Suppressor macrophage treated with lipopolysaccharide for 4 hours (primary cell): ENCODE measurements at regions not wholly inside any gene's neighbourhood (a gene's known extent, or its start where the extent isn't known, plus 50 kb on each side); places are given as distances from the start of the nearest gene placed in this dataset.
A peak's percentile ranks its signal among the peaks of the same experiment; 100 is the strongest.
"Not testable (repeated sequence)": the region's sequence is repeated elsewhere in the genome, so short reads cannot be mapped to it uniquely, and the experiment has no call there.

Experiments
- DNase-seq: peaks from one replicate; pipeline ENCODE4 v3.0.0-alpha.2; 2020

DNA sequence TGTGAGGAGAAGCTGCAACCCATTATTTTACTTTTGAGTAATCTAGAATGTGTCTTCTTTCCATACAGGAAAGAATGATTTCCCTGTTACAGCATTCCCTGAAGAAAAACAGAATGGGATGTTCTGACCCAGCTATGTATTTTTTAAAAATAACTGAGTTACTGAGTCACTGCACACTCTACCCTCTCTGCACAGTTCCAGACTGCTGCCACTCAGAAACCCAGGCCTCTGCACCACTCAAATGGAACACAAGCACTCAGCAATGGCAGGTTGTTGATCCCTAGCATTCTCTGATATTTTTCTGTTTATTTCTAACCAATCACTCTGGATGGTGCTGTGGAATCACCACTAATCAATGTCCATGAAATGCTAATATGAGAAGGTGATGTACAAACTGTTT is 1300.0 kb upstream of the FAM98A start:
- DNase-seq: no peak

DNA sequence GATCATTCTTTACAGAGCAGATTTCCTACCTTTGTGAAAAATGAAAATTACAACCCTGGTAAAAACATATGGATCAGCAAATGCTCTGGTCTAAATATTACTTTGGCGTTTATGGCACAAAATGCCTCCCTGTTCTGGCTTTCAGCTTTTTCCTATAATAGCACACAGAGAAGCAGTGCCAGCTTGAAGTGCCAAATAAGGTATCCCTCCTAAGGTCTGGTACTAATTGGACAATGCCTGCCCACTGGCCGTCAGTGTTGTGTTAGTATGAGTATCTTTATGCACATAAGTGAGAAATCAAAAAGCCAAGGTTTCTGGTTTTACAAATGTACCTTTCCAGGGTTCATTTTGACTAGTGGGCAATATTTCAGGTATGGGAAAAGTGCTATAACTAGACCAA is 1293.7 kb upstream of the FAM98A start:
- no peak for DNase-seq

DNA sequence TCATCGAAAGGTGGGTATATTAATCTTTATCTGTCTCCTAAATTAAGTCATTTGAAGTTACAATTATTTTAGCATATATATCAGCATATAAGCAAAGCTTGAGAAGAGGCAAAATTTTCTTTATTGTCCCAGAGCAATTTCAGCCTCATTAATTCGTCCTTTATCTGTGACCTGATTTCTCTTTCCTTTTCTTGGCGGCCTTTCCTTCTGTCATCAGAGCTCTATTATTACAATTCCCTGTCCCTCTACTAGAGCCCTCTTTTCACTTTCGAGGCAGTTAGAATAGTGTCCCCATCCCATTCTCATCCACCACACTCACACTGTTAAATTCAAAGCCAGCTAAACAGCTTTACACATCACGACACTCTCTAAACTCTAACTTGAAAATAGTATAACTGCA is 1293.2 kb upstream of the FAM98A start:
- DNase-seq: no peak

DNA sequence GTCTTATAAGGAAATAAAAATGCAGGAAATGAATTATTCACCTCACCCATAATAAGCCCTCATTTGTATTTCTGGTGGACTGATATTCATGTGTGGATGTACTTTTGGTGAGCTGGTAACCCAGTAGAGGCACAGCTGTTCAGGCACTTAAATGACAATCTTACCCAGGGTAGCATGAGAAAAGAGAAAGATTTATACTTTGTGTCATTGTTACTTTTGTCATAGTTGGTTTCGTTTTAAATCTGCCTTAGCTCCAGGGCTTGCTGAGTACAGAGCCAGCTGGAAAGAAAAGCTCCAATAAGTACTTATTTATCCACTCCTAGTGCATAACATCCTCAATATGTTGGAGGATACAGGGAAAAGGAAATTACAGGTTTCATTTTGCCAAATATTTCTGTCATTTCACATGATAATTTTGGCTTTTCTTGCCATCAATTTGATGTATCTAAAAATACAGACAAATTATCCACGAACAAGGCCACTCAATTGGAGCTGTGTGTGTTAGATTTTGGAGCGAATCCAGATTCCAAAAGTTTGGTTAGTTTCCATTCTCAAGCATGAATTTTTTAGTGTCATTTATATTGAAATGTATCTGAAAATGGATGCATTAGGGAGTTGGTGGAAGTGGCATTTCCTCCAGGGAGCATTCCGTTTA is 1276.1 kb upstream of the FAM98A start:
- DNase-seq: no peak

DNA sequence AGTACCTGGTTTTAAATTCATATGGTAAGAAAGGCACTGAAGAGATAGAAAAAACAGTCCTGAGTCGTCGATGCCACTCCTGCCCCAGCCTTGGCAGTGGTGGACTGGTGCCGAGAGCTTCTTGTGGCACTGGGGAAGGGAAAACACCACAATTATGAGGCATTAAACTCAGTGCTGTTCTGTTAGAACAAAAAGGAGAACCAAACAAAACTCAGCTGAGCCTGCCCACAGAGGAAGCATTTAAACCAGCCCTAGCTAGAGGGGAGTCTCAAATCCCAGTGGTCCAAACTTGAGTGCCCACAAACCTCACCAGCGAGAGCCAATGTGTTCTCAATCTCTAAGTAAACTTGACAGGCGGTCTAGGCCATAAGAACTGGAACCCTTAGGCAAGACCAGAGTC is 1254.5 kb upstream of the FAM98A start:
- DNase-seq: no peak

DNA sequence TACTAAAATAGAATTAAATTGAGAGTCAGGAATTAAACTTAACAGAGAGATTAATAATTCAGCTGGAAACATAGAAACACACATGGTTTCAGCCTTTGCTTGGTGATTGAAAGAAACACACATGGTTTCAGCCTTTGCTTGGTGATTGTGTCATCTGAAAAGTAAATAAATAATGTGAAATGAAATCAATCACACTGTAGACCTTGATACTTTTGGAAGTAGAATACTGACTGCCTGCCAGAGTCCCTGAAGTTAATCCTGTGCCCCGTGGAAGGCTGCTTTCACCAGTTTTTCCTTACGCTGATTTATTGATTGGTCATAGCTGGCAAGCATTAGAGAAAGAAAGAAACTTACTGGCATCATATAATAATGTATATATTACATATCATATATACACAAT is 1252.7 kb upstream of the FAM98A start:
- DNase-seq: no peak

DNA sequence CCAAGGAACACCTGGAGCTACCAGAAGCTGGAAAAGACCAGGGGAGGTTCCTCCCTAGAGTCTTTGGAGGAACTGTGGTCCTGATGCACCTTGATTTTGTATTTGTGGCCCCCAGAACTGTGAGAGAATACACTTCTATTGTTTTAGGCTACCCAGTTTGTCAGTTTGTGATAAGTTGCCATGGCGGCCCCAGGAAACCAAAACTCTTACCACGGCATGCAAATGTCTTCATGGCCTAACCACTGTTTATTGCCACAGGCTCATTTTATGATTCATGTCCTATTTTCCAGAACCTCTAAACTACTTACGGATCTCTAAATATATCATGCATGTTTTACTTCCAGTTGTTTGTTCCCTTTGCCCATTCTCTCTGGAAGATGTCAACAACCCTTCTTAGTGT is 1250.7 kb upstream of the FAM98A start:
- no peak for DNase-seq

DNA sequence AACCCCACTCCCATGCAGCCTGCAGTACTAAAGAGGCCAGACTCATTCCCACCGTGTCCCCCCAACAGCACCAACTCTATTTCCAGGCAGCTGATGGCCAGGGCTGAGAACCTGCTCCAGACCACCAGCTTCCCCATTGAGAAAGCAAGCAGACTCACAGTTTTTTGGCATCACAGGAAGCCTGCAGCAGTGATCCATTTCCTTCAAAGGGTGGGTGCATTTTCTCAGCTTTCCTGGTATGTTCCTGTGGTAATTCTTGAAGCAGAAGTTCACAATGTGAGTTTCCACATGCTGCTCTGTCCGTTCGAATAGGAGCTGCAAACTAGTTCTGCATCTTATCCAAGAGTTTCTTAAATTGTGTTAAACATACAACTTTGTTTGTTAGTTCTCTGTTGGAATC is 1249.6 kb upstream of the FAM98A start:
- no peak for DNase-seq

DNA sequence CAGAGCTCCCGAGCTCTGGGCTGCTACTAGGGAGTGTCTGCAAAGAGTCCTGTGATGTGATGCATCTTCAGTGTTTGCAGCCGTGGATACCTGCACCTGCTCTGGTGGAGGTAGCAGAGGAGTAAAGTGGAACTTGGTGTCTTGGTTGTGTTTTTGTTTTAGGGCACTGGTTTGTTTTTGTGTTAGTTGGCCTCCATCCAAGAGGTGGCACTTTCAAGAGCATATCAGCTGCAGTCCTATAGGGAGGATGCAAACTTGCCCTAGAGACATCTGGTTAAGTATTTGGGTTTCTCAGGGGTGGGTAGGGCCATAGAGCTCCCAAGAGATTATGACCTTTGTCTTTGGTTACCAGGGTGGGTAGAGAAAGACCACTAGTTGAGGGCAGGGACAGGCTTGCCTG is 1249.0 kb upstream of the FAM98A start:
- no peak for DNase-seq

DNA sequence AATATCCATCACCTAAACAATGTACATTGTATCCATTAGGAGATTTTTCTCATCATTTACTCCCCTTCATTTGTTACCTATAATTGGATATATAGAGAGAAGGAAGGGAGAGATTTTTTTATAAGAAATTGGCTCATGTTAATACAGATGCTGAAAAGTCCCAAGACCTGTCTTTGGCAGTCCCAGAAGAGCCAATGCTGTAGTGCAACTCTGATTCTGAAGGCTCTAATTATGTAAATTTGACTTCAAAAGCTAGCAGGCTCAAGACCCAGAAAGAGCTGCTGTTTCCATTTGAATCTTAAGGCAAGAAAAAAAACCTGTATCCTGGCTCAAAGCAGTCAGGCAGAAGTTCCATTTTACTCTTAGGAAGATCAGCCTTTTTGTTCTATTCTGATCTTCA is 1245.5 kb upstream of the FAM98A start:
- no peak for DNase-seq

DNA sequence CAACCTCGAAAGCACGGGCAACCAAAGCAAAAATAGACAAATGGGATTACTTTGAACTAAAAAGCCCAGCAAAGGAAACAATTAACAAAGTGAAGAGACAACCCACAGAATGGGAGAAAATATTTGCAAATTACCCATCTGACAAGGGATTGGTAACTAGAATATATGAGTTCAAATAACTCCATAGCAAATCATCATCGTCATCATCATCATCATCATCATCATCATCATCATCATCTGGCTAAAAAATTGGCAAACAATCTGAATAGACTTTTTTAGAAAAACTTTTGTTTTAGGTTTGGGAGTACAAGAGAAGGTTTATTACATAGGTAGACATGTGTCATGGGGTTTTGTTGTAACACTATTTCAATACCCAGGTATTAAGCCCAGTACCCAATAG is 1239.3 kb upstream of the FAM98A start:
- DNase-seq: no peak

DNA sequence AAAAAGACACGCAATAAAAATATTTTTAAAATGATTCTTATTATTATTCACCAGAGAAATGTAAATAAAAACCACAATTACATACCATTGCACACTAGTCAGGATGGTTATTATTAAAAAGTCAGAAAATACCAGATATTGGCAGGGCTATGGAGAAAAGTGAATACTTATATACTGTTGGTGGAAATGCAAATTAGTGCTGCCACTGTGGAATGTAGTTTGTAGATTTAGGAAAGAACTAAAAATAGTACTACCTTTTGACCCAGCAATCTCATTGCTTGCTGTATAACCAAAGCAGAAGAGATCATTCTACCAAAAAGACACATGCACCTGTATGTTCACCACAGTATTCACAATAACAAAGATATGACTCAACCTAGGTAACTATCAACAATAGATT is 1237.3 kb upstream of the FAM98A start:
- DNase-seq: no peak

DNA sequence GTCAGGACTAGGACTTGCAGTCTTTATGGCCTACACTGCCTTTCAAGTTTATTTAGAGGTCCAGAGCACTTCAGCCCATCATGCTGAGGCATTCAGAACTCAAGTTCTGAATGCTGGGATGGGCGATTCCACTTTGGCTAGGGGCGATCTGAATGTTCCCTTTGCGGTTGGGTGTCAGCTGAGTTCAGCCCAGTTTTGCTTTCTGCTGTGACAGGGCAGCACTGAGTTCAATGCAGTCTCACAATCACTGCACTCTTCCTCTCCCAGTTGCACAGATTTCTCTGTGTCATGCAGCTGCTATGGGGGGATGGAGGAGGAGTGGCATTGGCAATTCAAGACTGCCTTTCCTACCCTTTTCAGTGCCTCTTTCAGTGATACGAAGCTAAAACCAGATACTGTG is 1232.0 kb upstream of the FAM98A start:
- no peak for DNase-seq

DNA sequence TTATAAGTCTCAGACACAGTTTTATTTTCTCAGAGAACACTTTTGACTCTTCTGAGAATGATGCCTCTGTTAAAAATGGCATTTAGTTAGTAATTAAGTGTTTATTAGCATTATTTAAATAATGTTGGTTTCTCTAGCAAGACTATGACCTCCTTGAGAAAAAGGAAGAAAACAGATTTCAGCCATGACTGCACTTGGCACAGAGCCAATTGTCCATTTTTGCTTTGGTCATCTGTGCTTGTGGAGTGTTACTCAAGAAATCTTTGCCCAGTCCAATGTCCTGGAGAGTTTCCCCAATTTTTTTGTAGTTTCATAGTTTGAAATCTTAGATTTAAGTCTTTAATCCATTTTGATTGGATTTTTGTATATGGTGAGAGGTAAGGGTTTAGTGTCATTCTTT is 1229.4 kb upstream of the FAM98A start:
- no peak for DNase-seq

DNA sequence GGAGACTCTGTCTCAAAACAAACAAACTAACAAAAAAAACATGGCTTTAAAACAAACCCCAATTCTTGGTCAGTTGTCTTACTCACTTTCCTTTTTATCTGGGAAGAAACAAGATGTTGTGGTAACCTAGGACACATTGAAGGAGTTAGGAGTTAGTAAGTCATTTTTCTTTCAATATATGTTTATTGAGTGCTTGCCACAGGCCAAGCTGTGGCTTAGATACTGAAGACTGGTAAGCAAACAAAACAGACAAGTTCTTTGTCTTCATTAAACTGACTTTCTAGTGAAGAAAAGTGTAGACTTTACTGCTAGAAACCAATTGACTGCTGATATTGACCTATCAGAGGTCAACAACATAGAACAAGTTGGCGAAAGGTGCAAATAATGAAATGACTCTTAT is 1228.3 kb upstream of the FAM98A start:
- DNase-seq: no peak

DNA sequence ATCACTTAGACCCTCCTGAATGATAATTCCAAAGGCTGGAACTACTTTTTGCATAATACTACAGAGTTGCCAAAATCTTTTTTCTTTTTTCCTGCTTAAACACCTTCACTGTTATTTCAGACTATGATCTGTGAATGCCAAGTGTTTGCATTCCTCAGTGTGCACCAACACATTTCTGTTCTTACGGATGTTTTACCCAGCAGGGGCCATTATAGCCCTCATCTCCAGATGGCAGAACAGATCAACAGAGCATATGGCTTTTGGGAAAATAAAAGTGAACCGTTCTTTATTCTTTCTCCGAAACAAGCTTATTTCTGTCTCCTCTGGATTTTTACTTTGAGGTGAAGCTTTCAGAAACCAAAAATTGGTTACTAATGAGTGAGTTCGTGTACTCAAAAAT is 1226.6 kb upstream of the FAM98A start:
- no peak for DNase-seq

DNA sequence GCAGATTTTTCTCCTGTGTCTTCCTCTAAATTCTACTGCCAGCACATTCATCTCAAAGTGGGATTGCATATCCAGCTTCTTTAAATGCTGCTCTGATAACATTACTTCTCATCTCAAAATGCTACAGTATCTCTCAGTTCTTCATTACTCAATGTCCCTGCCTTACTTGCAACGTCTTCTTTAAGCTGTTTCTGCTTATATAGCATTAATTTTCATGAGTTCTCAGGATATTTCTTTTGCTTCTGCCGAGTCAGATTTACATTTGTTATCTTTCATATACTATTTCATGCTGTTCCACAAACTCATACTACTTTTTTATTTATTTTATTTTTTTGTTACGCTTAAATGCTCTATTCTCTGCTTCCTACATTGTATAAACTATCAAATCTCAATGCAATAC is 1223.5 kb upstream of the FAM98A start:
- no peak for DNase-seq

DNA sequence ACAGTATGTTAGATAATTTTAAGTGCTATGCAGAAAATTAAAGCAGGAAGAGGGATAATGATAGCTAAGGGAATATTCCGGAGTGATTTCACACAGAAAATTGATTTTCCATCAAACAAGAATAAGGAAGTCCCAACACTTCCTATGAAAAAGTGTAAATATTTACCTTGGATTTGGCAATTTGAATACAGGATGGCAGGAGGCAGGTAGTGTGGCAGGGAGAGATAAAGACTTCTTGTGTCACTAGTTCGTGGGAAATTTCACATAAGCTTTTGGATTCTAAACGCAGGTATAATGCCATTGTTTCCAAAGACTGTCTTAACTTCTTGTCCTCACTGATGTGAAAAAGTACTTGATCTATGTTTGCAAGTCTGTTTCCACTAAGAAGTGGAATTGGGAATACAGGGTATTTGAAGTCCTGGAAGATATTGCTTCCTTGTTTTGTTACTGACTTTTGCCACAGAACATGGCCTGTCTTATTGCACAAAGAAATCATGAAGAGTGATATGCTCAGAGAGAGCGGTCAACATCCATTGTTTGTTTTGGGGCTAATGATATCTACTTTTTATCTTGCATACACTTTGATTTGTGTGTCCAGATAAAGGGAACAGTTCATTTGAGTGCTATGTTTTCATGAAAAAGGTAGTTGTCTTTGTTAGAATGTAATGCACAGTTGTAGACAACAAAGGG is 1216.1 kb upstream of the FAM98A start:
- no peak for DNase-seq

DNA sequence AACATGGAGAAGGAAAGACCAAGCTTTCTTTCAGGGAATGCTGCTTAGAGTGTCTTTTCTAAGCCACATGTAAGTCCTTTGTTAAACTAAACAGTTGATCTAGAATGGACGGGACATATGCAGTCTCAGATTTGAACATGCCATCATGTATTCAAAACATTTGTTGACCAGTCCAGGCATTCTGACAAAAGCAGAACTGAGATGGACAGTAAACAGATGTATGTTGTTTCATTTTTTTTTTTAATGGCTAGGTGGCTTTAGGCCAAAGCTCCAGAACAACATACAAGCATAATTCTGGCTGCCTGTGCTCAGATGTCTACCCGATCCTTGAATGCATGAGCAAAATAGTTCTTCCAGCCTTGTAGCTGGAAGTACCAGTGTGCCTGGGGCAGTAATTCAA is 1211.4 kb upstream of the FAM98A start:
- DNase-seq: no peak

DNA sequence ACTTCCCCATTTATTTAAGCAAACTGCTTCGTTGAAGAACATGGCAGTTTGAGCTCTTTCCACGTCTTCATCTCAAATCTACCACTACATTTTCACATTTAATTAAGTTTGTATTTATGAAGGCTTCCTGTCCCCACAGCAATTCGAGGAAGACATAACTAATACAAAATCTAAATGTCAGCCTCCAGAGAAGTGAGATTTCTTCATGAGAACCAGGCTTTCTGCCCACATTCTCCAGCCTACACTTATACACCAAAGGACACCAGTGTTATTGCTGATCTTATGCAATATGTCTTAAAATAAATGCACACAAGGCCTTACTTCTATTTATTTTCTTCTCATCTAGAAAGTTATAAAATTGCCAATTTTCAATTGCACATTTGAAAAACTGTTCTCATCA is 1209.3 kb upstream of the FAM98A start:
- DNase-seq: peak; percentile 17

DNA sequence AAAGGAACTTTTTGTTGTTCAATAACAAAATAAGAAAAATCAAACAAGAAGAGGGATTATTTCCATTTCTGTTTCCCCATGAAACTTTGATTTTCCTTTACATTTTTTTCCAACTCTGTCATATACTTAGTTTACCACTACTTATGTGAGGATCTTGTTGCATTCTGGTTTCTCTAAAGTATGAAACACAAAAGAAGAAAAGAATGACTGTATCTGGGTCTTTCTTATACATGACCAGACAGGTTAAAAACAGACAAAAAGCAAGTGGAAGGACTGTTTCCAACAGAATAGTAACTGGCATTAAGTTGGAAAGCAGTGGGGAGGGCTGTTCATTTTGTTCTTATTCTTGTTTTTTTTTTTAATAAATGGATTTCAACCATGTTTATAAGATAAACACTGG is 1207.8 kb upstream of the FAM98A start:
- DNase-seq: no peak

DNA sequence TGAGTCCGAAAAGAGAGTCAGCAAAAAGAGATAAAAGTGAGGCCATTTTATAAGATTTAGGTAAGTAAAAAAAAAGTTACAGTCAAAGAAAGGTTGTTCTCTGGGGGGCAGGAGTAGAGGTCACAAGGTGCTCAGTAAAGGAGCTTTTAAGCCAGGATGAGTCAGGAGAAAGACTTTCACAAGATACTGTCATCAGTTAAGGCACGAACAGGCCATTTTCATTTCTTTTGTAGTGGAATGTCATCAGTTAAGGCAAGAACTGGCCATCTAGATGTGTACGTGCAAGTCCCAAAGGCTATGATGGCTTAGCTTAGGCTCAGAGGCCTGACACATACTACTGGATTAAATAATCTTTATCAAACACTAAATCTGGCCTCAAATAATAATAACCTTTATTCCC is 1207.3 kb upstream of the FAM98A start:
- DNase-seq: no peak

DNA sequence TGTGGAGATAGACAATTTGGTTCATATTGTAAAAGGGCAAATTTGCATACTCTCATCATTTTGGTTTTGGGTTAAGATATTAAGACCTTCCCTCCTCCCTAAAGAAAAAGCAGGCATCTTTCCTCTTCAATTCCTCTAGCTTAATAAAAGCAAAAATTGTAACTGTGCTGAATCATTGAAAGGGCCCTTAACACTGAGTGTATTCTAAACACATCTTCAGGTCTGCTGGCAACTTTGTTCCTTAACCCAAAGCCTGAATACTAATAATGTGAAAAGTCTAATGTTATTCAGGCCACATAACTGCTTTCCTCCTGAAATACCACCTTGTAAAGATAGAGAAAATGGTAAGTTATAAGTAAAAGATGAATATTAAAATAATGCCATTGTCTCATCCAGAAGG is 1200.5 kb upstream of the FAM98A start:
- no peak for DNase-seq

DNA sequence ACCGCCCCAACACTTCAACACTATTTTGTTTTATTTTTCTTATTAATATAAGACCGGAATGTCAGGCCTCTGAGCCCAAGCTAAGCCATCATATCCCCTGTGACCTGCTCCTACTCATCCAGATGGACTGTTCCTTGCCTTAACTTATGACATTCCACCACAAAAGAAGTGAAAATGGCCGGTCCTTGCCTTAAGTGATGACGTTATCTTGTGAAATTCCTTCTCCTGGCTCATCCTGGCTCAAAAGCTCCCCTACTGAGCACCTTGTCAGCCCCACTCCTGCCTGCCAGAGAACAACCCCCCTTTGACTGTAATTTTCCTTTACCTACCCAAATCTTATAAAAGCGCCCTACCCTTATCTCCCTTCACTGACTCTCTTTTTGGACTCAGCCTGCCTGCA is 1196.5 kb upstream of the FAM98A start:
- DNase-seq: not testable (repeated sequence)

DNA sequence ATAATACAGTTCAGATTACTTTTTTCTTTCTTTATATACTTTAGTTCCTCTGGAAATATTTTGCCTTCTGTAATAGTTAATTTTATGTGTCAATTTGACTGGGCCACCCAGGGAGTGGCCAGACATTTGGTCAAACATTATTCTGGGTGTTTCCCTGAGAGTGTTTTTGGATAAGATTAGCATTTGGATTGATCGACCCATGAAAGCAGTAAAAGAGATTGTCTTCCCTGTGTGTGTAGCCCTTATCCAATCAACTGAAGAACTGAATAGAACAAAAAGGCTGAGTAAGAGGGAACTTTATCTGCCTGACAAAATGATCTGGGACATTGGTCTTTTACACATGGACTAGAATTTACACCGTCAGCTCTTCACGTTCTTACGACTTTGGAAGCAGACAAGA is 1190.1 kb upstream of the FAM98A start:
- DNase-seq: no peak
